K562 (cell line): ENCODE measurements at regions not wholly inside any gene's neighbourhood (a gene's known extent, or its start where the extent isn't known, plus 50 kb on each side); places are given as distances from the start of the nearest gene placed in this dataset.

ENCODE experiments used
- GTF2F1 ChIP-seq: IDR thresholded peaks from 2 replicates; pipeline ENCODE4 v1.6.1; 2011; ENCODE audit warnings: low read depth, low read length, improper control_type of control experiment
- ZNF121 ChIP-seq: sonication (generic); formaldehyde crosslinking; conservative IDR thresholded peaks from 2 replicates; pipeline ENCODE4 v1.8.0; 2022; ENCODE audit warnings: missing genetic modification reagents
- ZNF184 ChIP-seq: sonication (generic); formaldehyde crosslinking; IDR thresholded peaks from 2 replicates; pipeline ENCODE4 v1.5.0; 2020; ENCODE audit warnings: missing genetic modification reagents

- TF ChIP-seq ZNF121 (CRISPR knock-in tag) = no peak
- TF ChIP-seq ZNF184 (CRISPR knock-in tag) = no peak
- TF ChIP-seq GTF2F1 = no peak
Measured at GRCh38 chr13:43977911-43978310, 98.2 kb downstream of the LACC1 start.
